NB4 (cell line): ENCODE measurements at regions not wholly inside any gene's neighbourhood (a gene's known extent, or its start where the extent isn't known, plus 50 kb on each side); places are given as distances from the start of the nearest gene placed in this dataset.

Experiments used
- DNase-seq: peaks from one replicate; pipeline ENCODE4 v3.0.0; 2010; ENCODE audit warnings: low read depth
- H3K4me3 ChIP-seq: one replicate; pipeline ENCODE4 v1.5.1; 2011; ENCODE audit warnings: mild to moderate bottlenecking, low read depth, low read length, moderate library complexity
- MAX ChIP-seq: IDR thresholded peaks from 2 replicates; pipeline ENCODE4 v1.6.1; 2011; ENCODE audit warnings: low read depth, low read length
- MYC ChIP-seq: IDR thresholded peaks from 2 replicates; pipeline ENCODE4 v1.6.1; 2011; ENCODE audit warnings: low read depth, low read length
- POLR2A ChIP-seq: IDR thresholded peaks from 2 replicates; pipeline ENCODE4 v1.6.1; 2011; ENCODE audit warnings: mild to moderate bottlenecking; ENCODE audit not compliant: insufficient read length; ENCODE audit errors: extremely low read depth
- TF ChIP-seq, protein P1 (sequence below): IDR thresholded peaks from one replicate; pipeline ENCODE4 v1.5.1; 2012; ENCODE audit warnings: low read depth, low read length

DNA sequence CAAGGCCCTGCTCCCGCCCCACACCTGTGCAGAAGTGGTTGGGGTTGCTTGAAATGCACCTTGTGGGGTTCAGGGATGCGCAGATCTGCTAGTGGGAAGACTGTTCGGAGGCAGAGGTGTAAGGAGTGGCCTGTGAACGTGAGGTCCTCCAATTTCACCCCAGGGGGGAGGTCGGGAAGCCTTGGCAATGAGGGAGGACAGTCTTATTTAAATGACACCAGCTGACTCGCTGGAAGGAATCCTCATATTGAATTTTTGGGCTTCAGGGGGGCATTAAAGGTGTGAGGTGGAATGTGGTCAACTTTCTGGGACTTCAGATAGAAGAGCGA, 218.8 kb upstream of the CELF2 start:
- DNase-seq, result no peak
- H3K4me3 ChIP-seq, result no peak overlapping the region
- TF ChIP-seq, protein P1, sequence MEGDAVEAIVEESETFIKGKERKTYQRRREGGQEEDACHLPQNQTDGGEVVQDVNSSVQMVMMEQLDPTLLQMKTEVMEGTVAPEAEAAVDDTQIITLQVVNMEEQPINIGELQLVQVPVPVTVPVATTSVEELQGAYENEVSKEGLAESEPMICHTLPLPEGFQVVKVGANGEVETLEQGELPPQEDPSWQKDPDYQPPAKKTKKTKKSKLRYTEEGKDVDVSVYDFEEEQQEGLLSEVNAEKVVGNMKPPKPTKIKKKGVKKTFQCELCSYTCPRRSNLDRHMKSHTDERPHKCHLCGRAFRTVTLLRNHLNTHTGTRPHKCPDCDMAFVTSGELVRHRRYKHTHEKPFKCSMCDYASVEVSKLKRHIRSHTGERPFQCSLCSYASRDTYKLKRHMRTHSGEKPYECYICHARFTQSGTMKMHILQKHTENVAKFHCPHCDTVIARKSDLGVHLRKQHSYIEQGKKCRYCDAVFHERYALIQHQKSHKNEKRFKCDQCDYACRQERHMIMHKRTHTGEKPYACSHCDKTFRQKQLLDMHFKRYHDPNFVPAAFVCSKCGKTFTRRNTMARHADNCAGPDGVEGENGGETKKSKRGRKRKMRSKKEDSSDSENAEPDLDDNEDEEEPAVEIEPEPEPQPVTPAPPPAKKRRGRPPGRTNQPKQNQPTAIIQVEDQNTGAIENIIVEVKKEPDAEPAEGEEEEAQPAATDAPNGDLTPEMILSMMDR, result no peak
- TF ChIP-seq MAX (no peak), POLR2A (no peak), MYC (no peak)

DNA sequence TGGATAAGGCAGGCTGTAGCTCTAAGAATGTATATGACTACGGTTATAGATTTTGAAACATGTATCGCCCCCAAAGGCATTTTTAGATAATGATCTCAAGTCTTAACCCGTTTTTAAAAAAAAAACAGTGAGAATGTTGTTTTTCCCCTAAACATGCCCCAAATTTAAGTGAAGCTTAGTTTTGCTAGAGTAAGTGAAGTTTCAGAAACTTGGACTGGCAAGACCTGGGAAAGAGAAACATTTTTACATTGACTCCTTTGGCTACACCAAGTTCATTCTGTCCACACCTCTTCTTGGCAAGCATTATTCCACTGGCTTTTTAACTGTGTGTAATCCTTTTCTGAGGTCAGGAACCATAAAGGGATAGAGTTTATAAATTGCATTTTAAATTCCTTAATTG, 216.7 kb upstream of the CELF2 start:
- DNase-seq, result no peak
- TF ChIP-seq MAX (no peak), POLR2A (no peak), MYC (no peak)
- TF ChIP-seq, protein P1, result no peak
- no peak overlapping the region for H3K4me3 ChIP-seq

- no peak overlapping the region for H3K4me3 ChIP-seq
- no peak for TF ChIP-seq MYC
- no peak for TF ChIP-seq POLR2A
- TF ChIP-seq MAX, result no peak
- TF ChIP-seq, protein P1, result no peak
- DNase-seq, result no peak
These were observed 214.4 kb upstream of the CELF2 start for GRCh38 chr10:10803278-10803677.

DNA sequence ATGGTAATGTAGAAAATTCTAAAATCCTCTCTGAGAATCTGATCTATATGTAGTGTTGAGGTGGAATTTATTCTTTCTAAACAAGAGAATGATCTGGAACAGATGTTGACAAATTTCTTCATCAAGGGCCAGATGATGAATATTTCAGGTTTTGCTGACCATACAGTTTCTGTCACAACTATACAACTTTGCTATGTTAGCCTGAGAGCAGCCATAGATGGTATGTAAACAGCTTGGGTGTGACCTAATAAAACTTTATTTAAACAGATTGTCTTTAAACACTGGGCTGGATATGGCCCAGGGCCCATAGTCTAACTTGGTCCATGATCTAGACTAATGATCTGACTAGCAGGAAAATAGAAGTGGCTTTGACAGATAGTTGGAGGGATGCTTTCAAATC, 213.6 kb upstream of the CELF2 start:
- TF ChIP-seq POLR2A (no peak), MAX (no peak), MYC (no peak)
- TF ChIP-seq, protein P1, result no peak
- H3K4me3 ChIP-seq, result no peak overlapping the region
- DNase-seq, result no peak

GRCh38 chr10:10804998-10805740, 212.5 kb upstream of the CELF2 start:
- TF ChIP-seq POLR2A (no peak), MAX (no peak), MYC (no peak)
- TF ChIP-seq, protein P1, result no peak
- H3K4me3 ChIP-seq, result no peak overlapping the region
- no peak for DNase-seq

DNA sequence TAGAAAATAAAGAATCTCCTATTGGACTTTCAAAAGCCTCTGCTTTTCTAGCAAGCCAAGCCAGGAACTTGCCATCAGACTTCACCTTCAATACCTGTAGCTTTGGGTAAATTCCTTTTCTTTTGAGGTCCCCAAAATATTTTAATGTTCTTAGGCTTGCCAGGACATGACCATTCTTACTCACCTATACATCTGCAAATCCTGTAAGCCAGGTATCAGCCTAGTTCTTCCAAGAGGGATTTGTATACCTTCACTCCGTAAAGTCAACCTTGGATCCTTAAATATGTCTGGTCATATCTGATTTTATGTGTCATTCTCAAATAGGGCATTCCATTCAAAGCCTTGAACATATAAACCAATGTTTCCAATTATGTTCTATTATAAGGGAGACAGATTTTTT, 210.6 kb upstream of the CELF2 start:
- no peak overlapping the region for H3K4me3 ChIP-seq

More for the DNA sequence above, 210.6 kb upstream of the CELF2 start:
- no peak for DNase-seq
- TF ChIP-seq MYC (no peak), MAX (no peak), POLR2A (no peak)
- TF ChIP-seq, protein P1, result no peak
